ENCODE measurements at regions not wholly inside any gene's neighbourhood (a gene's known extent, or its start where the extent isn't known, plus 50 kb on each side); places are given as distances from the start of the nearest gene placed in this dataset.

DNA sequence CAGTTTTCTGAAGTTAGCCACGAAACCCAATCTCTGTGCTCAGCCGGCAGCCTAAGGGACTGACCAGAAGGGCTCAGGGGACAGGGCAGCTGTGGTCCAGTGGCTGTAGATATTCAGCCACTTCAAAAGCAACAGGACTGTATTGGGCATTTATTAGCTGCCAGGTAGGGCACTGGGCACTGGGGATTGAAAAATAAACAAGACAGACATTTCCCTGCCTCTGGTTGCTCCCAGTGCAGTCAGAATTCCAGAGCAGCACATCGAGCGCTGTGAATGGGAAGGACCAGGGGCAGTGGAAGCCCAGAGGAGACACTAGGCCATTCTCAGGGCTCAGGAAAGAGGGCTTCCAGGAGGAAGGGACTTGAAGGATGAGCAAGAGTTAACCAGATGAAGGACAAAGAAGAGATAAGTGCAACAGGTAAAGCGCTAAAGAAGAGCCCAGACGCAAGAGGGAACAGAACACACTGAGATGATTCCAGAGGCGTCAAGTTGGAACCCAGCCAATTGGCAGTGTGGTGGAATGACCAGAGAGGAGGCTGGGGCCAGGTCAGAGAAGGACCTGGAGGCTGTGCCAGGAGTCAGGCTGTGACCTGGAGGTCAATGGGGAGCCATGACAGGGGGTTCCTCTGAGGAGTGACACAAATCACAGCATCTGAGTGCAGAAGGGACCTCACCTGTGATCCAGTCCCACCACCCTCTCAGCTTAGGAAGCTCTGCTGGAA, 122.5 kb upstream of the ZNF618 start:
- H3K27ac ChIP-seq (ENCODE audit: low read depth, low read length): no peak overlapping the region
- H3K9me3 ChIP-seq (ENCODE audit: insufficient read depth in 2 of 2, low read depth in 1 of 2, low read length in 1 of 2): no peaks in the 10 kb centered on the region
- 94% methylated on average over 7 of the region's 7 CpGs; no CpG with 5 or more reads in 1 of the 2 experiments for WGBS, 2 experiments (ENCODE audit: extremely low coverage in 1 of 2, insufficient coverage in 1 of 2, insufficient read length in 1 of 2, insufficient replicate concordance in 2 of 2, low coverage in 1 of 2, low lambda C conversion rate in 2 of 2, missing lambda C conversion rate in 1 of 2)
- no peak overlapping the region for H4K91ac ChIP-seq (replicated peaks; ENCODE audit: insufficient read length, low read length)
- H2BK12ac ChIP-seq (ENCODE audit: low read depth, low read length): no peak overlapping the region
- H2BK5ac ChIP-seq (ENCODE audit: low read depth, low read length): 0 out of 2 replicates have a peak overlapping the region, but pooled peaks have one; percentile 14
- ChIA-PET POLR2A (ENCODE audit: partially characterized antibody) (no interaction called here), CTCF (ENCODE audit: partially characterized antibody) (interaction anchor here (0.6 to 1.2 kb wide), 3 partner anchors 16 to 183 kb away, joined by 3 to 5 read pairs (median 4); no protein-coding TSS in a partner anchor)
- H3K23ac ChIP-seq (ENCODE audit: insufficient read length): no peak overlapping the region
- H2AFZ ChIP-seq (ENCODE audit: low read length): no peak overlapping the region
- no peak overlapping the region for H2BK120ac ChIP-seq (replicated peaks; ENCODE audit: low read depth, low read length)
- no peaks in the 10 kb centered on the region for H4K20me1 ChIP-seq (replicated peaks in 1 of 2; ENCODE audit: control insufficient read depth in 1 of 2, insufficient read depth in 2 of 2, low read length in 2 of 2)
- no peak overlapping the region for H3K9ac ChIP-seq (replicated peaks in 1 of 4; ENCODE audit: extremely low read depth in 1 of 4, low read depth in 3 of 4, low read length in 3 of 4)
- H3K36me3 ChIP-seq (ENCODE audit: control insufficient read depth in 2 of 4, insufficient read depth in 4 of 4, low read length in 3 of 4): no peaks in the 10 kb centered on the region
- DNase-seq (ENCODE audit: low read depth in 1 of 2, low spot score in 2 of 2) (no peak), FAIRE-seq (no peak)
- H3K56ac ChIP-seq (replicated peaks; ENCODE audit: insufficient read length, low read depth, low read length): no peak overlapping the region
- no peak overlapping the region for H3K18ac ChIP-seq (ENCODE audit: extremely low read depth, low read length)
- no peak overlapping the region for H3K14ac ChIP-seq (ENCODE audit: insufficient read length)
- H3K4me1 ChIP-seq (replicated peaks in 1 of 4; ENCODE audit: control insufficient read depth in 3 of 4, insufficient read depth in 4 of 4, low read length in 3 of 4): peaks cover 2 to 9% (median 6%) of the 10 kb centered on the region in 4 experiments; a peak in 6 of 7 replicates
- H3K4me3 ChIP-seq (ENCODE audit: extremely low read depth in 1 of 4, insufficient read depth in 2 of 4, low read depth in 3 of 4, low read length in 4 of 4): no peak overlapping the region
- peaks cover 0 to 2% (median 0%) of the 10 kb centered on the region in 4 experiments; a peak in 2 of 7 replicates for H3K27me3 ChIP-seq (replicated peaks in 1 of 4; ENCODE audit: control insufficient read depth in 3 of 4, extremely low read depth in 1 of 4, insufficient read depth in 3 of 4, low read length in 3 of 4)
- no peak overlapping the region for H4K5ac ChIP-seq (ENCODE audit: insufficient read length, low read depth, low read length)
- H3K23me2 ChIP-seq (ENCODE audit: low read depth, low read length): no peaks in the 10 kb centered on the region
- H2BK15ac ChIP-seq (ENCODE audit: low read length): 0 out of 2 replicates have a peak overlapping the region, but pooled peaks have one; percentile 31
- no peak overlapping the region for H4K8ac ChIP-seq (ENCODE audit: extremely low read depth, insufficient read depth, low read length)
- H3K4ac ChIP-seq (replicated peaks; ENCODE audit: insufficient read length, low read depth, low read length): no peak overlapping the region
- H2BK20ac ChIP-seq (ENCODE audit: low read length): no peak overlapping the region
- no peaks in the 10 kb centered on the region for H3K79me1 ChIP-seq (ENCODE audit: low read depth, low read length)
- no peaks in the 10 kb centered on the region; a peak in 1 of 4 replicates for H3K79me2 ChIP-seq (ENCODE audit: control insufficient read depth in 1 of 2, insufficient read depth in 2 of 2, low read length in 2 of 2)
- H2AK5ac ChIP-seq (ENCODE audit: low read depth, low read length): no peak overlapping the region
- H3K4me2 ChIP-seq (ENCODE audit: insufficient read depth in 1 of 2, low read depth in 2 of 2, low read length in 2 of 2): no peak overlapping the region
- TF ChIP-seq SIRT6 (IDR thresholded peaks at IDR 0.05; ENCODE audit: low read length): no peak
- TF ChIP-seq TEAD4 (IDR thresholded peaks at IDR 0.05; ENCODE audit: low read depth, low read length): no peak
